HG03460 (cell line): ENCODE measurements at regions not wholly inside any gene's neighbourhood (a gene's known extent, or its start where the extent isn't known, plus 50 kb on each side); places are given as distances from the start of the nearest gene placed in this dataset.

Experiments used
- ATAC-seq: cut with Tn5 transposase; IDR thresholded peaks from one replicate; pipeline ENCODE4 v1.9.1; 2021; ENCODE audit not compliant: unreplicated experiment

GRCh38 chr14:58833634-58834378 is 196.0 kb downstream of the DACT1 start:
- no peak for ATAC-seq

- ATAC-seq = no peak
Measured at GRCh38 chr14:58836303-58836974, 198.7 kb downstream of the DACT1 start.

GRCh38 chr14:58839233-58839632 is 201.5 kb downstream of the DACT1 start:
- ATAC-seq = no peak

GRCh38 chr14:58844544-58844943 is 206.8 kb downstream of the DACT1 start:
- no peak for ATAC-seq

- no peak for ATAC-seq
Measured at GRCh38 chr14:58846682-58847465, 209.1 kb downstream of the DACT1 start.

- ATAC-seq = no peak
Measured at GRCh38 chr14:58848365-58848764, 210.6 kb downstream of the DACT1 start.

- ATAC-seq = no peak
Measured at GRCh38 chr14:58849601-58850000, 211.8 kb downstream of the DACT1 start.

GRCh38 chr14:58850011-58850410 is 212.2 kb downstream of the DACT1 start:
- ATAC-seq = no peak

- no peak for ATAC-seq
Measured at GRCh38 chr14:58861586-58861985, 223.8 kb downstream of the DACT1 start.

- no peak for ATAC-seq
Measured at GRCh38 chr14:58862416-58863160, 224.8 kb downstream of the DACT1 start.

- no peak for ATAC-seq
Measured at GRCh38 chr14:58863661-58864345, 226.0 kb downstream of the DACT1 start.

GRCh38 chr14:58864751-58865513 is 227.2 kb downstream of the DACT1 start:
- ATAC-seq = no peak

GRCh38 chr14:58865514-58866281 is 227.9 kb downstream of the DACT1 start:
- ATAC-seq = no peak

GRCh38 chr14:58866391-58866790 is 228.6 kb downstream of the DACT1 start:
- ATAC-seq = no peak

GRCh38 chr14:58870961-58871360 is 233.2 kb downstream of the DACT1 start:
- no peak for ATAC-seq

GRCh38 chr14:58871573-58871972 is 233.8 kb downstream of the DACT1 start:
- ATAC-seq = no peak

GRCh38 chr14:58872061-58872460 is 234.3 kb downstream of the DACT1 start:
- ATAC-seq = no peak

GRCh38 chr14:58873228-58873953 is 235.6 kb downstream of the DACT1 start:
- ATAC-seq = no peak
